ENCODE measurements at regions not wholly inside any gene's neighbourhood (a gene's known extent, or its start where the extent isn't known, plus 50 kb on each side); places are given as distances from the start of the nearest gene placed in this dataset.

DNA sequence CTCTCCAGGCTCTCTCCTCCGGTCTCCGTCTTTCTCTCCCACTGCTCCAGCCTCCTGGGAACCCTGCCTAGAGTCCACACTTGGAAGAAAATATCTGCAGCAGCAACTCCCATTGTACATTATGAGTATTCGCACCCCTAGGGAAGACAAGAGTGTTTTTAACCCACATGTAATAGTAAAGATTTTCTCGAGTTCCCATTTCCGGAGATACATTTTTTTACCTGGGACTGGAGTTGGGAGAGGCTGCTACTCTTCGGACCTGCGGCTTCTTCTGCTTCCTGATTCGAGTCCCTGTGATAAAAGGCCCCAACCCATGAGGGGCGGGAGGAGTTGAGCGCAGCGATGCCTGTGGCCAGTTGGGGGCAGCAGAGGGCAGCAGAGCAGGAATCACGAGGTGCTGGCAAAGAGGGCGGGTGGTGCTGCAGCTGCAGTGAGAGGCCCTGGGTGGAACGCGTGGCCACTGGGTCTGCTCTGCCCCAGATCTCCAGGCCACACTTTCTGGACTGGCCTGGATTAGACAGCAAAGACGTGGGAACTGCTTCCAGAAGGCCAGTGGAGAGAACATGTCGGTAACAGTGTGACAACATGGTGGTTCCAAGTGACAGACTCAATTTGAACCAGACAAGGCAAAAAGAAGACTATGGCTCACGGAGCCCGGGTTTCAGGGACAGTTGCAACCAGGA, 221.0 kb upstream of the CSF3R start:
- H3K27me3 ChIP-seq: peaks cover 0 to 62% (median 11%) of the 10 kb centered on the region in 9 donors
- WGBS, 4 donors: 17 to 21% (median 20%) methylated on average over 16 to 19 of the region's 19 CpGs
- intact Hi-C loops (cut with DNase I): loop anchor here (1.0 to 10.0 kb wide), 9 partner anchors 329 to 734 kb away; partner anchors contain the start of gene GRIK3 (in 2 of the 10)

DNA sequence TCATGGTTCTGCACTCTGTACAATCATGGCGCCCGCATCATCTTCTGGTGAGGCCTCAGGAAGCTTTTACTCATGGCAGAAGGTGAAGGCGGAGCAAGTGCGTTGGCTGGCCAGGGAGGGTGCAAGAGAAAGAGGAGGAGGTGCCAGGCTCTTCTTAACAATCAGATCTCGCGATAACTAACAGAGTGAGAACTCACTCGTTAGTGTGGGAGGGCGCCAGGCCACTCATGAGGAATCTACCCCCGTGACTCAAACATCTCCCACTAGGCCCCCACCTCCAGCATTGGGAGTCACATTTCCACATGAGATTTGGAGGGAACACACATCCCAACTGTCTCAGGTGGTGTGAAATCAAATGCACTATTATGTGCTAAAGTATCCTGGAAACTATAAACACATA, 220.2 kb upstream of the CSF3R start:
- no peak for TF ChIP-seq POLR2A (IDR thresholded peaks at IDR 0.05)
- TF ChIP-seq, protein P1, sequence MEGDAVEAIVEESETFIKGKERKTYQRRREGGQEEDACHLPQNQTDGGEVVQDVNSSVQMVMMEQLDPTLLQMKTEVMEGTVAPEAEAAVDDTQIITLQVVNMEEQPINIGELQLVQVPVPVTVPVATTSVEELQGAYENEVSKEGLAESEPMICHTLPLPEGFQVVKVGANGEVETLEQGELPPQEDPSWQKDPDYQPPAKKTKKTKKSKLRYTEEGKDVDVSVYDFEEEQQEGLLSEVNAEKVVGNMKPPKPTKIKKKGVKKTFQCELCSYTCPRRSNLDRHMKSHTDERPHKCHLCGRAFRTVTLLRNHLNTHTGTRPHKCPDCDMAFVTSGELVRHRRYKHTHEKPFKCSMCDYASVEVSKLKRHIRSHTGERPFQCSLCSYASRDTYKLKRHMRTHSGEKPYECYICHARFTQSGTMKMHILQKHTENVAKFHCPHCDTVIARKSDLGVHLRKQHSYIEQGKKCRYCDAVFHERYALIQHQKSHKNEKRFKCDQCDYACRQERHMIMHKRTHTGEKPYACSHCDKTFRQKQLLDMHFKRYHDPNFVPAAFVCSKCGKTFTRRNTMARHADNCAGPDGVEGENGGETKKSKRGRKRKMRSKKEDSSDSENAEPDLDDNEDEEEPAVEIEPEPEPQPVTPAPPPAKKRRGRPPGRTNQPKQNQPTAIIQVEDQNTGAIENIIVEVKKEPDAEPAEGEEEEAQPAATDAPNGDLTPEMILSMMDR (IDR thresholded peaks at IDR 0.05): no peak
- ATAC-seq: no peak
- peaks cover 0 to 59% (median 11%) of the 10 kb centered on the region in 9 donors for H3K27me3 ChIP-seq
- 70 to 81% (median 79%) methylated on average over 9 of the region's 9 CpGs for WGBS, 4 donors
- intact Hi-C loops (cut with DNase I): loop anchor here (1.0 to 10.0 kb wide), 9 partner anchors 329 to 734 kb away; partner anchors contain the start of gene GRIK3 (in 2 of the 10)
- DNase-seq: no peak
- H3K9me3 ChIP-seq: no peaks in the 10 kb centered on the region
- H3K4me3 ChIP-seq: no peak overlapping the region
- H3K27ac ChIP-seq: no peak overlapping the region
- no peaks in the 10 kb centered on the region for H3K4me1 ChIP-seq
- no peaks in the 10 kb centered on the region for H3K36me3 ChIP-seq

More for the DNA sequence above, 221.0 kb upstream of the CSF3R start:
- ATAC-seq (peak; percentile 37 to 91 (median 90)), DNase-seq (peak; percentile 62 to 84 (median 68))
- no peak overlapping the region for H3K27ac ChIP-seq
- no peak overlapping the region for H3K4me3 ChIP-seq
- H3K36me3 ChIP-seq: no peaks in the 10 kb centered on the region
- no peaks in the 10 kb centered on the region for H3K9me3 ChIP-seq
- TF ChIP-seq, protein P1 (IDR thresholded peaks at IDR 0.05): peak; percentile 68 to 84 (median 78)
- no peak for TF ChIP-seq POLR2A (IDR thresholded peaks at IDR 0.05)
- no peaks in the 10 kb centered on the region for H3K4me1 ChIP-seq

DNA sequence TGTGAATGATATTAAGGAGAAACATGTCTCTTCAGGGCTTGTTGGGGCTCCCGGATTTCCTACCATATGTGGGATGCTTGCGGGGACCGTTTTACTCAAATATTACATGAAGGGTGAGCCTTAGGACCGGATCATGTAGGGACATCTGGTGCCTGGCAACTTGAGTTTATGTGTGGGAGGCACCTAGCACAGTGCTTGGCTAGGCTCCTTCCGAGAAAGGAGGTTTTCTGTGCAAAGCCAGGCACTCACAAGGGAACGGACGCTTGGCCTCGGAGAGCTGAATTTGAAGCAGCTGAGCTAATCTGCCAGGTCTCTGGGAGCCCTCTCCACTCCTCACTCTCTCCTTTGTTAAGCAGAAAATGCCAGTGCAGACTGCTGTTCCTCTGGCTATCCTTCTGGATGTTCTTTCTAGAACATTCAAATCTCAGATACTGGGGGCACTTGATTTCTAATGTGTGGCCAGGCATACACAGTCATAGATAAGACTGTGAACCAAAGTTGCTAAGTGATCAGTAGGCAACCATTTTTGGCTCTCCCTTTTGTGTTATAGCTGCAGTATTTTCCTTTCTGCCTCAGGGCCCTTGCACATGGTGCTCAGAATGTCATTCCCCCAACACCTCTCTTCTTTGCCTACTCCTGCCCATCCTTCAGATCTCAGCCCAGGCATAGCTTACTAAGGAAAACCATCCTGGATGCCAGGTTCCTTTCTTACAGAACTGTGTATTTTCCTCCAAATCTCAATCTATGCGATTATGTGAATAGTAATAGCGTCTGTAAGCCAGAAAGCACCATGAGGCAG, 216.6 kb upstream of the CSF3R start:
- WGBS, 4 donors: 62 to 73% (median 69%) methylated on average over 8 to 10 of the region's 10 CpGs
- no peaks in the 10 kb centered on the region for H3K9me3 ChIP-seq
- no peak for TF ChIP-seq POLR2A (IDR thresholded peaks at IDR 0.05)
- TF ChIP-seq, protein P1 (IDR thresholded peaks at IDR 0.05): no peak
- intact Hi-C loops (cut with DNase I): no loop called here
- H3K36me3 ChIP-seq: no peaks in the 10 kb centered on the region
- DNase-seq: no peak
- H3K4me1 ChIP-seq: no peaks in the 10 kb centered on the region
- peaks cover 0 to 55% (median 7%) of the 10 kb centered on the region in 9 donors for H3K27me3 ChIP-seq
- no peak for ATAC-seq
- no peak overlapping the region for H3K4me3 ChIP-seq
- H3K27ac ChIP-seq: no peak overlapping the region

Data from heart left ventricle (tissue), 16 donors.